ENCODE measurements at regions not wholly inside any gene's neighbourhood (a gene's known extent, or its start where the extent isn't known, plus 50 kb on each side); places are given as distances from the start of the nearest gene placed in this dataset.

- no peak for DNase-seq
These were observed 55.1 kb upstream of the TLR4 start for GRCh38 chr9:117649126-117649525.

GRCh38 chr9:117644932-117645636 lies 59.1 kb upstream of the TLR4 start:
- DNase-seq: no peak

GRCh38 chr9:117644133-117644931 lies 59.9 kb upstream of the TLR4 start:
- no peak for DNase-seq

GRCh38 chr9:117643288-117643654 lies 60.9 kb upstream of the TLR4 start:
- no peak for DNase-seq

- DNase-seq: peak; percentile 9
These were observed 61.5 kb upstream of the TLR4 start for GRCh38 chr9:117642571-117643287.

GRCh38 chr9:117636681-117637080 lies 67.5 kb upstream of the TLR4 start:
- no peak for DNase-seq

- no peak for DNase-seq
These were observed 79.0 kb upstream of the TLR4 start for GRCh38 chr9:117625154-117625553.

GRCh38 chr9:117624106-117624505 lies 80.1 kb upstream of the TLR4 start:
- no peak for DNase-seq

- DNase-seq: no peak
These were observed 81.9 kb upstream of the TLR4 start for GRCh38 chr9:117622347-117622746.

- DNase-seq: no peak
These were observed 87.8 kb upstream of the TLR4 start for GRCh38 chr9:117616431-117616831.

- no peak for DNase-seq
These were observed 91.9 kb upstream of the TLR4 start for GRCh38 chr9:117612317-117612716.

GRCh38 chr9:117597977-117598376 lies 106.2 kb upstream of the TLR4 start:
- no peak for DNase-seq

- no peak for DNase-seq
These were observed 107.5 kb upstream of the TLR4 start for GRCh38 chr9:117596678-117597077.

- DNase-seq: no peak
These were observed 108.6 kb upstream of the TLR4 start for GRCh38 chr9:117595650-117596049.

GRCh38 chr9:117587263-117587662 lies 116.9 kb upstream of the TLR4 start:
- DNase-seq: no peak

- DNase-seq: no peak
These were observed 130.1 kb upstream of the TLR4 start for GRCh38 chr9:117574099-117574498.

GRCh38 chr9:117564839-117565238 lies 139.4 kb upstream of the TLR4 start:
- no peak for DNase-seq

- no peak for DNase-seq
These were observed 142.4 kb upstream of the TLR4 start for GRCh38 chr9:117561761-117562160.

GRCh38 chr9:117555964-117556629 lies 141.2 kb upstream of the ASTN2 start:
- no peak for DNase-seq

- DNase-seq: no peak
These were observed 138.0 kb upstream of the ASTN2 start for GRCh38 chr9:117552811-117553210.

GRCh38 chr9:117551171-117551570 lies 136.3 kb upstream of the ASTN2 start:
- no peak for DNase-seq

- DNase-seq: no peak
These were observed 134.6 kb upstream of the ASTN2 start for GRCh38 chr9:117549444-117549843.

GRCh38 chr9:117548556-117548955 lies 133.7 kb upstream of the ASTN2 start:
- no peak for DNase-seq

All from activated gamma-delta T cell (primary cell).